HG02571 (cell line): ENCODE measurements at regions not wholly inside any gene's neighbourhood (a gene's known extent, or its start where the extent isn't known, plus 50 kb on each side); places are given as distances from the start of the nearest gene placed in this dataset.

Experiments used
- ATAC-seq: cut with Tn5 transposase; IDR thresholded peaks from one replicate; pipeline ENCODE4 v1.9.1; 2021; ENCODE audit warnings: mild to moderate bottlenecking, moderate library complexity; ENCODE audit not compliant: unreplicated experiment

DNA sequence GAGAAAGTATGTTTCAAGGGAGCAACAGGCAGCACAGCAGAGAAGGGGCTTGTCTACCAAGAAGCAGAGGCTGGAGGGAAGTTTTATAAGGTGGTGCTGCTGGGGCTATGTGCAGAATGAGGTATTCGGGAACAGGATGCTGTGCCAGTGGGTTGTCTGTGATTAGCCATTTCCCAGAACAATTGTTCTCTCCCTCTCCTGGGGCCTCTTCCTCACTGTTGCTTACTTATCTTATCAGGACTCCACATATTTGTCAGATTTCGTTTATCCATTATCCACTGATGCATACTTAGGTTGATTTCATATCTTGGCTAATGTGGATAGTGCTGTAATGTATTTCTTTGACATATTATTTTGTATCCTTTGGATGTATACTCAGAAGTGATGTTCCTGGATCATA, 195.1 kb upstream of the RTL1 start:
- no peak for ATAC-seq

DNA sequence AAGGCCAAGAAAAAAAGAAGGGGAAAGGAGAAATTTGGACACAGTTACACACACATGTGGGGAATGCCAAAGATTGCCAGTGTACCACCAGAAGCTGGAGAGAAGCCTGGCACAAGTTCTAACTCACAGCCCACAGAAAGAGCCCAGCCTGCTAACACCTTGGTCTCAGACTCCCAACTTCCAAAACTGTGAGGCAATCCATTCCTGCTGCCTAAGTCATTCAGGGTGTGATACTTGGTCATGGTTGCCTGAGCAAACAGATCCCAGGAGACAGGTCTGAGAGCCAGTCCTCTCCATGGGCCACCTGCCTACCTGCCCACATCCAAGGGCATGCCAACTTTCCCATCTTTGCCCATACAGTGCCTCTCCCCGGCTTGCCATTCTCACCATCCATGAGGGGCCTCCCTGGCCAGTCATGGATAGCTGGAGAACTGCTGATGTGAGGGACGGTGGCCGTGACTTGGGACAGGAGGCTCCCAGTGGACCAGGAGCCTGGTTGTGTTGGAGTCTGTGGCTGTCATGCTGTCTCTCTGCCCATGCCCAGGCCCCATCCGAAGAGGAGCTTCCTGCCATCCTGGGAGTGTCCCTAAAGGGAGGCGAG, 198.0 kb upstream of the RTL1 start:
- ATAC-seq = no peak

DNA sequence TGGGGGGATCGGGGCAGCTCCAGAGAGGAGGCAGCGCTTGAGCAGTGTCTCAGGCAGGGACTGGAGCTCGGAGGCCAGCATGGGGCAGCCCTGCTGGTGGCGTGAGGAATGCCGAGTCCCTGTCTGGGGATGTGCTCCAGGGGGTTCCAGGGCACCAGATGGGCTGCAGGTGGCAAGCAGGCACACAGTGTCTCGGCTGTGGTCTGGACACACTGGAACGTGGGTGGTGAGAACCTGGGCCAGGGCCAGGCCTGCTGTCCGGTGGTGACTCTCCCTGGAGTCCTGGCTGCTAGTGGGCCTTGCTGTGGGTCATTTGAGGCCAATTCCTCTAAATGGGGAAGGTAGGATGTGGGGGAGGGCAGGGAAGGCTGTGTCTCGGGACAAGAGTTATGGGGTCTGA, 199.4 kb upstream of the RTL1 start:
- ATAC-seq = no peak

DNA sequence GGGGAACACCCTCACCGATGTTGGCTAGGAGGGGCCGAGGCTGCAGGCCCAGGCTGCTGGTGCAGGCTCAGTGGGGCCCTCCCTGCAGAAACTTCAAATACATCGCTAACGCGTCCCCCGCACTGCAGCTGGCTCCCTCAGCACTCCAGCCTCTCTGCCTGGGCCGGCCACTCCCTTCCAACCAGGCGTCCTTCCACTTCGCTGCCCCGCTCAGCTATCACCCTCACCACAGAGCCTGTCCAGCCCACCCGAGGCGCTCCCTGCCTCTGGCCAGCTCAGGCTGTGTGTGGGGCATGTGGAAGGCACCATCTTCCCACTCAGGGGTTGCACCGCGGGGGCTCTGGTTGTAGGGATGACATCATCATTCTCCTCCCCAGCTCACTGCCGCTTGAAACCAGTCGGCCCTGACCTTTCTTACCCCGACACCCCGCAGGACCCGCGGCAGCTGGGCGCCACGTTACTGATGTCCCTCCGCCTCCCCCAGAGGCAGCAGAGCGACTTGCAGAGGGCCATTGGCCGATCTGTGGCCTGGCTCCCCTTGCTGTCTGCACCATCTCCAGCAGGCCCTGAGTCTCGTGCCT, 199.9 kb upstream of the RTL1 start:
- ATAC-seq = no peak

- no peak for ATAC-seq
These were observed 201.0 kb upstream of the RTL1 start for GRCh38 chr14:101104485-101104884.

GRCh38 chr14:101105045-101105444, 201.5 kb upstream of the RTL1 start:
- ATAC-seq = no peak

GRCh38 chr14:101108579-101109346, 205.2 kb upstream of the RTL1 start:
- ATAC-seq = no peak

DNA sequence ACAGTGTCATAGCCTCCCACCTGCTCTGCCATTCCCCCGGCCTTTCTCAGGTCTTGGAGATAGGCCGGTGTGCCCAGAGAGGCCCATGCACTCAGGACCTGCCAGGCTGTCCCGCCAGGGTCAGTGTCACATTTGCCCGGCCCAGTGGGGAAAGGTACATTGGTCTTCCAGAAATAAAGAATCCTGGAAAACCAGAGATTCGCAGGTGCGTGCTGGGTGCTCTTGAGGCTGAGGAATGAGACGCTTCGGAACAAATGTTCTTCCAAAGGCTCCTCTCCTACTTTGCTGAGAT, 205.8 kb upstream of the RTL1 start:
- no peak for ATAC-seq

DNA sequence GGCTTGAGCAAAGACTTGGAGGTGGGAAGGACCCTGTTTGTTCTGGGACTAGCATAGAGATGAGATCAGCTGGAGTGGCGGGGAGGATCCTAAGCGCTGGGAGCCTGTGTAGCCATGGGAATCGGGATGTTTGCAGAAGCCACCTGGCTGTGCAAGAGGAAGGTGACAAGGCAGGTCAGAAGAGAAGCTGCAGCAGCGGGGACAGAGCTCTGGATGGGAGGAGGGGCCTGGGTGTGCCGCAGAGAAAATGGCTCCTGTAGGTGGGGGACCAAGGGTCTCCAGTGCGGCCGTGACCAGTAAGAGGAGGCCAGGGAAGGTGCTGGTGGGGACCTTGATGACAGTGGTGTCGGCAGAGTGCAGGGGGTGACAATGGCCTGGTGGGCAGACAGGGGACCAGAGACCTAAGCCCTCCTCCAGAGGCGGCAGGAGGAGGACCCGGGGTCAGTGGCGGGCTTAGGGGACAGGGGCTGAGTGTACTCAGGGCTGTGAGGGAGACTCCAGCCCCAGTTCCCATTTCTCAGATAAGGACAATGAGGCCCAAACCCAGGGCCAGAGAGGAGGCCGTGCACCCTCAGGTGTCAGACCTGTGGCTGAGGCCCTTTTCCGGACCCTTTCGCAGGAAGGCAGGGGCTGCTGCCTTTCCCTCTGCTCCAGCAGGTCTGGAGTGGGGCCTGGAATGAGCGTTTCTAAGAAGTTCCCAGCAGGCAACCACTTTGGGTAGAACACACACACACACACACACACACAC, 206.6 kb upstream of the RTL1 start:
- no peak for ATAC-seq

GRCh38 chr14:101110729-101111619, 207.5 kb upstream of the RTL1 start:
- ATAC-seq = no peak

GRCh38 chr14:101111620-101112290, 208.2 kb upstream of the RTL1 start:
- ATAC-seq = no peak

DNA sequence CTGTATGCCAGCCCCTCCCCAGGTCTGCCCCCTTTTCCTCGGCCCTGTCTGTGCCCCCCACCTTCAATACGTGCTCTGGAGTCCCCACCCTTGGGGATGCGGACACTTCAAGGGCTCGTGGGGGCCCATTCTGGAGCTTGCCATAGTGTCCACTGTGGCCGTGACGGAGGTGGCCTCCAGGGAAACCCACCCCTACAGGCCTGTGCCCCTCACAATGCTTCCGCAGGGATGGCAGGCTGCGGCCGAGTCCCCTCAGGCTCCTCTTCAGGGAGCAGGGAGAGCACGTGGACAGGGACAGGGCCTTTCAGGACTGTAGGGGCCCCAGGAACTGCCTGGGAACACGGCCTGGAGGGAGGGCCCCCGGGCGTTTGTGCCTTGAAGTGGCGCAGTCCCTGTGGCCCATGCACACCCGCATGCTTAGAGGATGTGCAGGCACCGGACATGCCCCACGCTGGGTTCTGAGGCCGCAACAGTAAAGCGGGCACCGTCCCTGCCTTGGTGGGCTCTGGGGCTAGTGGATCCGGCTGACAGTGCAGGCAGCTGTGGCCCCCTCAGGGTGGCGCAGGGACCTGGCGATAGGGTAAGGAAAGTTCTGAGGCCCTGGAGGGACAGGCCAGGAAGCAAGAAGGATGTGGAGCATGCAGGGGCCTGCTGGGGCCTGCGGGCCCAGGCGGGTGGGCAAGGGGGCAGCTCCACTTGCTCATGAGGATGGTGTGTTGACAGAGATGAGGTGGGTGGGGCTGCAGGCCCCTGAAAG, 209.0 kb upstream of the RTL1 start:
- ATAC-seq = no peak

DNA sequence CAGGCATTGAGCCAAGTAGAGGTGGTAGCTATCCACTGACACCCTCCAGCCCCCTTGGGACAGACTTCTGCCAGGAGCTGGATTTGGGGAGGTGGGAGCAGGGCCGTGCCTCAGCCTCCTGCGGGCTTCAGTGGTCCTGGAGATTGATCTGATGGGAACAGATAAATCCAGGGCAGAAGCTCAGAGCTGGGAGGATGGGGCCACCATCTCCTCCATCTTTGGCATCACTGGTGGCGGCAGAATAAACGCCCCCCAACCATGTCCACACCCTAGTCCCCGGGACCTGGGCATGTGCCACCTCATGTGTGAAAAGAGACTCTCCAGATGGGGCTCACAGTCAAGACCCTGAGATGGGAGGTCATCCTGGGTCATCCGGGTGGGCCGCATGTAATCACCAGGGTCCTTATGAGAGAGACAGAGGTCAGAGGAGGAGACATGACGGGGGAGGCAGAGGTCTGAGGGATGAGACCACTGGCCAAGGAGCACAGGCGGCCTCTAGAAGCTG, 209.6 kb upstream of the RTL1 start:
- ATAC-seq = no peak

DNA sequence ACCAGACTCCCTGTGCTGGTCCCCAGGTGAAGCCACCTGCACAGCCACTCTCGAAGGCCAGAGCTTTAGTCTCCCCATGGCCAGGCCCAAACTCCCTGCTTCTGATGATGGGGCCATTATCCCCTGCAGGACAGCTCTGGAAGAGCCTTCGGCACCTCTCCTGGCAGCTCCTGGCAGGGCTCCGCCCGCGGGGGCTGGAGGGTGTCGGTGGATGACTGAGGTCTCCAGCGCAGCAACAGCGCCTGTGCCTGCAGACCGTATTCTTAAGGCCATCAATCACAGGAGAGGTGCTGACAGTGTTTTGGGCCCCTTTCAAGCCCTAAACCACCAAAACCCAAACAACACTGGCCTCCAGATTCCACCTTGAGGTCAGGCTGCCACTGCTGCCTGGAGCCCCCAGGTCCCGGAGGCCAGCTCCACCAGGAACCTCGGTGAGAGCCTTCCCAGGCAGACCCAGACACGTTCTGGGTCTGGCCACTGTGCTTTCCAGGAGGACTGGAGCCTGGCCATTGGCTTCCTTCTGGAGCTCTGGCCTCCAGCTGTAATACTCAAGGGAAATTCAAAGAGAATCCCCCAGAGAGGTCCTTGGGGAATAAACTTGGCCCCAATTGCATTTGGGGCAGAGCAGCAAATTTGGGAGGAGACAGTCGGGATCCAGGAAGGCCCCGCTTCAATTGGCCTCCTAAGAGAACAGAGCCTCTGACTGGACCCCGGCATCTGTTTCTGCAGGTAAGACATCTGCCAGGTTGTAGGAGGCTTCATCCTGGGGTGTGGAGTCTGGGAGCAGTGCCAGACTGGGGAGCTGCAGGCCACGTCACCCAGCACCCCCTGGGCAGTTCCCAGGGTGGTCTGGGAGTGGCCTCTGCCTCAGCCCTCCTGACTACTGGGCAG, 210.6 kb upstream of the RTL1 start:
- ATAC-seq = no peak

GRCh38 chr14:101114726-101115515, 211.4 kb upstream of the RTL1 start:
- no peak for ATAC-seq

DNA sequence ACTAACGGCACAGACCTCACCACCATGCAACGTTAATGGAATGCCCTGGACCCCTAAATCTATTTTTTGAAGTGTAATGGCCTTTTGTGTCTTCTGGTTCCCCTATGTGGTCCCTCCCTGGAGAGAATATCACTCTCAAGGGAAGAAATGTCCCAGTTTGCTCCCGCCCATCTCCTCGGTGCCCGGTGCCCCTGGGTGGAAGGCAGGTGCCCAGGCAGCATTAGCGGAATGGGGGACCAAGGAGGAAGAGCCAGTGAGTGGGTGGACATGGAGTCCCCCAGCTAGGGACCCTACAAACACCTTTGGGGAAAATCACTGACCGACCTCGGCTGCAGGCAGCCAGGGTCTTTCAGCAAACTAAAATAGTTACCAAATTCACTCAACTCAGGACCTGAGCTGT, 212.1 kb upstream of the RTL1 start:
- ATAC-seq = no peak

- ATAC-seq = no peak
These were observed 212.5 kb upstream of the RTL1 start for GRCh38 chr14:101116065-101116464.
